HG03135 (cell line): ENCODE measurements at regions not wholly inside any gene's neighbourhood (a gene's known extent, or its start where the extent isn't known, plus 50 kb on each side); places are given as distances from the start of the nearest gene placed in this dataset.

Source experiments
- ATAC-seq: cut with Tn5 transposase; IDR thresholded peaks from one replicate; pipeline ENCODE4 v1.9.1; 2021; ENCODE audit warnings: mild to moderate bottlenecking, moderate library complexity; ENCODE audit not compliant: unreplicated experiment

GRCh38 chr3:67828486-67829010 lies 174.1 kb upstream of the SUCLG2 start:
- no peak for ATAC-seq

GRCh38 chr3:67821135-67821534 lies 166.7 kb upstream of the SUCLG2 start:
- ATAC-seq: no peak

- no peak for ATAC-seq
Observed at GRCh38 chr3:67819447-67819846, 165.0 kb upstream of the SUCLG2 start.

DNA sequence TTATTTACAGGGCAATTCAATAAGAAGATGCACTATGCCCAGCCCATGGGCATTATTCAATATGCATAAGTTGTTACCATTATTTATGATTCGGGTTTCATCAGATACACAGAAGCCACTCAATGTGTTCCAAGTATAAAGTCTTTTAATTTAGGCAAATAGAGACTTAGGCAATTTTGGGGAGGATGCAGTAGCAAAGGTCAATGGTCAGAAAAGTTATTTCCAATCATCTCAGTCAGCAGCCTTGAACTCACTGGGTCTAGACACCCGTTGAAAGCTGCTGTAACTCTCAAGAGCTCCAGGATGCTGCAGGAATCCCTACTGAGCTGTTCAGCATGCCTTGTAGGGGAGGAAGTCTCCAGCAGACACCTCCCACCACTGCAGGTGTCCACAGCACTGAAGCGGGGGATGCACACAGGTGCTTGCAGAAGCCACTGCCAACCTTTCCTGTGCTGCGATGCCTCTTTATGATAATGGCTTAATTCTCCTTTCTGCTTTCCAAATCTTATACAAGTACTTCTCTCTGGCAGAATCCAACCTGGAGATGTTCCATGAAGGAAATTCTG lies 155.0 kb upstream of the SUCLG2 start:
- no peak for ATAC-seq

DNA sequence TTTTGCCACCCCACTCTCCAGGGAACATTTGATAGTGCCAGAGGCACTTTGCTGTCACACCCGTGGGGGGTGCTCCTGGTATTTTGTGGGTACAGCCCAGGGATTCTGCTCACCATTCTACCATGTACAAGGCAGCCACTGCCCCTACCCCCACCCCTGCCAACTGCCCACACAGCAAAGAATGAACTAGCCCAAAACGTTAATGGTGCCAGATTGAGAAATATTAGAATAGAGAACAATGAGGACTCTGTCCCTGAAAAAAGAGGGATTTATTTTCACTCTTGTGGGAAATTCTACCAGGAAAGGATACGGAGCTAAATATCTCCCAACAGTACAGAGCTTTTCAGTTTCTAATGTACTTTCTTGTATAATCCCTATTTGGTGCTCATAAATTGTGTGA lies 154.5 kb upstream of the SUCLG2 start:
- no peak for ATAC-seq

GRCh38 chr3:67804578-67804977 lies 150.2 kb upstream of the SUCLG2 start:
- ATAC-seq: no peak

GRCh38 chr3:67804089-67804488 lies 149.7 kb upstream of the SUCLG2 start:
- ATAC-seq: no peak

GRCh38 chr3:67798412-67798811 lies 144.0 kb upstream of the SUCLG2 start:
- no peak for ATAC-seq

- ATAC-seq: no peak
Observed at GRCh38 chr3:67791620-67792019, 137.2 kb upstream of the SUCLG2 start.

DNA sequence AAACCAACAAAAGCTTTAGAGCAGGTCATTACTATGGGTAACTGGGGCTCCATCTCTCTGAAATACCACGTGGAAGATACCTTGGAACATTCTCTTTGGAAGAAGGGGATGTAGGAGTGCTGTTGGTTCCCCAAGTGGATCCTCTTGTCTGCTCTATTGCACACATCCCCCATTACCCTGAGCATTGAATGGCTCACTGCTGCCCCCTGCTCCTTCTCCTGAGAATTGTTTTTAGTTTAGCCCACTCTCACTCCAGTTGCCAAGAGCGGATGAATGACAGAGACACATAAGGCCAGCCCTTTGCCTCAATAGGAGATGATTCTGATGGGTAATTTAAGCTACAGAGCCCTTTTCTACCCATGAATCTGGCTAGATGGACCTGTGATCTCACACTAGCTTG lies 135.6 kb upstream of the SUCLG2 start:
- ATAC-seq: peak; percentile 85

DNA sequence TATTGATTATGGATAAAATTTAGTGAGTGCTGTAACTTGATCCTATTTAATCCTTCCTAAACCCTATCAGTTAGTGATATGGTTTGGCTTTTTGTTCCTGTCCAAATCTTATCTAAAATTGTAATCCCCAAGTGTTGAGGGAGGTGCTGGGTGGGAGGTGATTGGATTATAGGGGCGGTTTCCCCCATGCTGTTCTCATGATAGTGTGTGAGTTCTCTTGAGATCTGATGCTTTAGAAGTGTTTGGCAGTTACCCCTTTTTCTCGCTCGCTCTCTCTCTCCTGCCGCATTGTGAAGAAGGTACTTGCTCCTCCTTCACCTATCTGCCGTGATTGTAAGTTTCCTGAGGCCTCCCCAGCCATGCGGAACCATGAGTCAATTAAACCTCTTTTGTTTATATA lies 134.0 kb upstream of the SUCLG2 start:
- no peak for ATAC-seq

GRCh38 chr3:67783281-67784250 lies 129.2 kb upstream of the SUCLG2 start:
- no peak for ATAC-seq

GRCh38 chr3:67781871-67782270 lies 127.5 kb upstream of the SUCLG2 start:
- ATAC-seq: no peak

- ATAC-seq: no peak
Observed at GRCh38 chr3:67781218-67781617, 126.8 kb upstream of the SUCLG2 start.

DNA sequence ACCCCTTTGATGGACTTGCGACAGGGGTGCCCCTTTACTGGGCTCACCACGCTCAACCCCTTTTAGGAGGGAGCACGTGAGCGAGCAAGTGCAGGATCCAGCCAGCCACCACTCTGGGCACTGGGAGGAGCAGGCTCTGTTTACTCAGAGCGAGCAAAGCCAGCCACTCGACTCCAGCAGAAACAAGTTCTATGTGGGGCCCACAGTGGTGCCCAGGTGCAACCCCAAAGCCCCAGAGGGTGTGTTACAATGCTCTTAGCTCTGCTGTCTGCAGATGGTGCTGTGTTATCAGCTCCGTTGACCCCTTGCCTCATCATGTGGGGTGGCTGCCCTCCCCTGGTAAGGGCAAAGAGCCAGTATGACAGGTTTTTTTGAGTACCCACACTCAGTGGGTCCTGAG lies 120.3 kb upstream of the SUCLG2 start:
- ATAC-seq: no peak

DNA sequence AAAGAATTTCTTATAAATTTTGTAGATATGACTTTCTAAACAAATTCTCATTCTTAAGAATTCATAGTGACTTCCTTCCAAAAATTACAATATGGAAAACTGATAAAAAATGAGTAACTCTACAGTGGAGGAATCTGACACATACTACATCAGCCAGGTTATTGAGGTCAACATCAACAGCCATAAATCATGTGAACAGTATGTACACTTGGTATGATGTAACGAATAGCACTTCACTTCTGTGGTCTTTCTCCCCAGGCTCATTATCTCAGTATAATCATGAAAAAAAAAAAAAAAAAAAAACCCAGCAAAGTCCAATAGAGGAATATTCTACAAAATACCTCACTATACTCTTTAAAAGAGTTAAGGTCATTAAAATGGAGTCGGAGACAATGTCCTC lies 111.2 kb upstream of the SUCLG2 start:
- ATAC-seq: no peak

GRCh38 chr3:67745296-67745695 lies 90.9 kb upstream of the SUCLG2 start:
- ATAC-seq: no peak

GRCh38 chr3:67744699-67745098 lies 90.3 kb upstream of the SUCLG2 start:
- ATAC-seq: no peak

DNA sequence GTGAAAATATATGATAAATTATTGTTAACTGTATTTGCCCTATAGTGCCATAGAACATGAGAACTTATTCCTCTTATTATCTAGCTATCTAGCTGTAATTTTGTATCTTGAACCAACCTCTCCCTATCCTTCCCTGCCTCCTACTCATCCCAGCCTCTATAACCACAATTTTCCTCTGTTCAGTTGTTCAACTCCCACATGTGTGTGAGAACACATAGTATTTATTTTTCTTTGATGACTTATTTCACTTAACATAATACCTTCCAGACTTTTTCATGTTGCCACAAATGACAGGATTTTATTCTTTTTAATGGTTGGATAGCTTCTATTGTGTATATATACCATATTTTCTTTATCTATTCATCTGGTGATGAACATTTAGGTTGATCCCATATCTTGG lies 85.4 kb upstream of the SUCLG2 start:
- ATAC-seq: no peak

DNA sequence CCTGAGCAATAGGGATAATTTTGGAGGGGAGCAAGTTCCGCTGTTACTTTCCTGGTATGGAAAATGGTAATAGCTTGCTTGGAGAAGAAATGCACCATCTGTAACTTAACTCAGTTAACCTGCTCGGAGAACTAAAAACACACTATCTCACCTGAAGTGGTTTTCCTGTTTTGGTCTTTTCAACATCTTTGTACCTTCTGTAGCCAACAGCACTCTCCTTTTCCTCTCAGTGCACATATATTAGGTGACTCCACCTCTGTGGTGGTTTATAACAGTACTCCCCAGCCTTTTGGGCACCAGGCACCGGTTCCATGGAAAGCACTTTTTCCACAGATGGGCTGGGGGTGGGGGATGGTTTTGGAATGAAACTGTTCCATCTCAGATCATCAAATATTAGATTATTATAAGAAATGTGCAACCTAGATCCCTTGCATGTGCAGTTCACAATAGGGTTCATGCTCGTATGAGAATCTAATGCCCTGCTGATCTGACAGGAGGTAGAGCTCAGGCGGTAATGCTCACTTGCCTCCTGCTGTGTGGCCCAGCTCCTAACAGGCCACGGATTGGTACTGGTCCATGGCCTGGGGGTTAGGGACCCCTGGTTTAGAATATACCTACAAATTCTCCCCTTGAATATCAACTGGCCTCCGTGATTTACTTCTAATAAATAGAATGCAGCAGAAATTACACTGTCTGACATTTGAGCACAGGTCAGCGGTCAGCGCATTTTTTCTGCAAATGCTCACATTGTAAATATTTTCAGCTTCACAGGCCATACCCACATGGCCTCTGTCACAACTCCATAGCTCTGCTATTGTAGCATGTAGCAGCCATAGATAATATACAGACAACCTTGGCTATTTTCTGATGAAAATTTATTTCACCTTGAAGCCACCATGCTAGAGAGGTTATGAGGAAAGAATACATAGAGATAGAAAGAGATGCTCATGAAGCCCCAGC lies 83.8 kb upstream of the SUCLG2 start:
- ATAC-seq: no peak

- ATAC-seq: no peak
Observed at GRCh38 chr3:67737140-67737539, 82.7 kb upstream of the SUCLG2 start.
